ENCODE measurements at regions not wholly inside any gene's neighbourhood (a gene's known extent, or its start where the extent isn't known, plus 50 kb on each side); places are given as distances from the start of the nearest gene placed in this dataset.

- H3K4me1 ChIP-seq (ENCODE audit: insufficient read depth, low read length, poor library complexity, severe bottlenecking): no peaks in the 10 kb centered on the region
- H4K20me1 ChIP-seq (ENCODE audit: insufficient read depth, low read length, poor library complexity, severe bottlenecking): no peaks in the 10 kb centered on the region
- H3K79me2 ChIP-seq (ENCODE audit: insufficient read depth, low read length): no peaks in the 10 kb centered on the region
- no peaks in the 10 kb centered on the region for H3K9me3 ChIP-seq (ENCODE audit: insufficient read depth, low read depth, low read length)
- no peak overlapping the region for H3K4me2 ChIP-seq (ENCODE audit: low read depth, low read length, poor library complexity, severe bottlenecking)
- H3F3A ChIP-seq (ENCODE audit: low read depth): no peaks in the 10 kb centered on the region
- no peaks in the 10 kb centered on the region for H3K36me3 ChIP-seq (ENCODE audit: insufficient read depth, low read length)
- H3K27me3 ChIP-seq (ENCODE audit: insufficient read depth, low read length, poor library complexity, severe bottlenecking): no peaks in the 10 kb centered on the region
- no peaks in the 10 kb centered on the region for H3K9me2 ChIP-seq (replicated peaks; ENCODE audit: low read depth, low read length)
- no peak for TF ChIP-seq EZH2phosphoT487 (IDR thresholded peaks at IDR 0.05; ENCODE audit: borderline replicate concordance)
- no peak for TF ChIP-seq CTCF (conservative IDR thresholded peaks at IDR 0.05; ENCODE audit: low read length)
- H2AFZ ChIP-seq (ENCODE audit: low read length): no peak overlapping the region
- no peak overlapping the region for H3K4me3 ChIP-seq (ENCODE audit: low read length, poor library complexity, severe bottlenecking)
- H3K9ac ChIP-seq (ENCODE audit: low read depth, low read length, poor library complexity, severe bottlenecking): no peak overlapping the region
Observed at GRCh38 chr13:107277911-107278310, 710.0 kb upstream of the ARGLU1 start.

- no peaks in the 10 kb centered on the region for H4K20me1 ChIP-seq (ENCODE audit: insufficient read depth, low read length, poor library complexity, severe bottlenecking)
- H3K36me3 ChIP-seq (ENCODE audit: insufficient read depth, low read length): no peaks in the 10 kb centered on the region
- H3K4me3 ChIP-seq (ENCODE audit: low read length, poor library complexity, severe bottlenecking): no peak overlapping the region
- no peaks in the 10 kb centered on the region for H3K4me1 ChIP-seq (ENCODE audit: insufficient read depth, low read length, poor library complexity, severe bottlenecking)
- no peaks in the 10 kb centered on the region for H3K9me3 ChIP-seq (ENCODE audit: insufficient read depth, low read depth, low read length)
- no peaks in the 10 kb centered on the region for H3K79me2 ChIP-seq (ENCODE audit: insufficient read depth, low read length)
- TF ChIP-seq CTCF (conservative IDR thresholded peaks at IDR 0.05; ENCODE audit: low read length): no peak
- no peak for TF ChIP-seq EZH2phosphoT487 (IDR thresholded peaks at IDR 0.05; ENCODE audit: borderline replicate concordance)
- no peak overlapping the region for H3K9ac ChIP-seq (ENCODE audit: low read depth, low read length, poor library complexity, severe bottlenecking)
- H3F3A ChIP-seq (ENCODE audit: low read depth): no peaks in the 10 kb centered on the region
- H2AFZ ChIP-seq (ENCODE audit: low read length): no peak overlapping the region
- no peak overlapping the region for H3K4me2 ChIP-seq (ENCODE audit: low read depth, low read length, poor library complexity, severe bottlenecking)
- H3K9me2 ChIP-seq (replicated peaks; ENCODE audit: low read depth, low read length): no peaks in the 10 kb centered on the region
- no peaks in the 10 kb centered on the region for H3K27me3 ChIP-seq (ENCODE audit: insufficient read depth, low read length, poor library complexity, severe bottlenecking)
Observed at GRCh38 chr13:107276936-107277335, 709.0 kb upstream of the ARGLU1 start.

GRCh38 chr13:107275945-107276614 lies 708.1 kb upstream of the ARGLU1 start:
- TF ChIP-seq CTCF (conservative IDR thresholded peaks at IDR 0.05; ENCODE audit: low read length) (no peak), EZH2phosphoT487 (IDR thresholded peaks at IDR 0.05; ENCODE audit: borderline replicate concordance) (no peak)
- no peaks in the 10 kb centered on the region for H3K9me3 ChIP-seq (ENCODE audit: insufficient read depth, low read depth, low read length)
- no peak overlapping the region for H3K4me3 ChIP-seq (ENCODE audit: low read length, poor library complexity, severe bottlenecking)
- no peaks in the 10 kb centered on the region for H4K20me1 ChIP-seq (ENCODE audit: insufficient read depth, low read length, poor library complexity, severe bottlenecking)
- H3K4me1 ChIP-seq (ENCODE audit: insufficient read depth, low read length, poor library complexity, severe bottlenecking): no peaks in the 10 kb centered on the region
- H3K9me2 ChIP-seq (replicated peaks; ENCODE audit: low read depth, low read length): no peaks in the 10 kb centered on the region
- H3K27me3 ChIP-seq (ENCODE audit: insufficient read depth, low read length, poor library complexity, severe bottlenecking): no peaks in the 10 kb centered on the region
- H2AFZ ChIP-seq (ENCODE audit: low read length): no peak overlapping the region
- H3K79me2 ChIP-seq (ENCODE audit: insufficient read depth, low read length): no peaks in the 10 kb centered on the region
- H3F3A ChIP-seq (ENCODE audit: low read depth): no peaks in the 10 kb centered on the region
- H3K9ac ChIP-seq (ENCODE audit: low read depth, low read length, poor library complexity, severe bottlenecking): no peak overlapping the region
- H3K4me2 ChIP-seq (ENCODE audit: low read depth, low read length, poor library complexity, severe bottlenecking): no peak overlapping the region
- no peaks in the 10 kb centered on the region for H3K36me3 ChIP-seq (ENCODE audit: insufficient read depth, low read length)
